GM18505 (cell line): ENCODE measurements at regions not wholly inside any gene's neighbourhood (a gene's known extent, or its start where the extent isn't known, plus 50 kb on each side); places are given as distances from the start of the nearest gene placed in this dataset.

Experiments used
- ATAC-seq: cut with Tn5 transposase; IDR thresholded peaks from one replicate; pipeline ENCODE4 v1.9.1; 2021; ENCODE audit not compliant: unreplicated experiment
- POLR2A ChIP-seq: IDR thresholded peaks from 4 replicates; pipeline ENCODE4 v1.6.1; 2011; ENCODE audit warnings: borderline replicate concordance; ENCODE audit not compliant: insufficient read depth, insufficient read length; ENCODE audit errors: extremely low read depth

DNA sequence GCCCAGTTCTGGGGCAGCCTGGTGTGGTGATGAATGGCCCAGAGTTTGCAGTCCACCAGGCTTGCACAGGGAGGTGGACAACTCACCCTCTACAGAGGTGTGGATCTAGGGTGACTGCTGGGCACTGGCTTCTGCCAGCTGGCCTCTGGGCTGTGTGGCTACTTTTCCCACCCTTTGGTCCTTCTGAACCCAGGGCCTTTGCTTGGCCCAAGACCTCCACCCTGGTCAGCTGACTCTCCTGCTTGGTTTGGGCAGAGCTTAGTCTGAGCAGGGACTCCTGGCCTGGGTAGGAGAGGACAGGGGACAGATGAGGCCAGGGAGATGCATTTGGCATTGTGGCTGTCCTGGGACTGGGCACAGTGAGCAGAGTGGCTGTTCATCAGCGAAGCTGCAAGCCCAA is 83.0 kb upstream of the SHANK2 start:
- no peak for ATAC-seq
- no peak for TF ChIP-seq POLR2A

DNA sequence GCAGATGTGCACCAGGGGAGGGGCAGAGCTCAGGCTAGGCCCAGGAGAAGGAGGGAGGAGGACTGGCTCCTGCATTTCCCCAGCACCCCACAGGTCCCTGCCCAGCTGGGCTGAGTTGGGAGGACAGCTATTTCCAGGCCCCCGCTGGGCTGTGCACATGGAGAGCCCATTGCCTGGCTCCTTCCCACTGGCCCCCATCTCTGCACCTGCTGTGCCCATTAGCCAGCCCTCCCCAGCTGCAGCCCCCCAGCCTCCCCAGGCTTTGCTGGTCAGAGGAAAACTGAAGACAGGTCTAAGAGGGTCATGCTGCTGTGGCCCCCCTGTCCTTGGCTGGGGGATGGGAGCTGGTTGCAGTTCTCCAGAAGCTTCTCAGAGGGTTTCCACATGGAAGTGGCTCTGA is 81.8 kb upstream of the SHANK2 start:
- TF ChIP-seq POLR2A = no peak
- ATAC-seq = no peak

GRCh38 chr11:71333473-71333872 is 81.1 kb upstream of the SHANK2 start:
- no peak for ATAC-seq
- no peak for TF ChIP-seq POLR2A

- no peak for ATAC-seq
- TF ChIP-seq POLR2A = no peak
Measured at GRCh38 chr11:71332447-71332846, 80.1 kb upstream of the SHANK2 start.

- no peak for TF ChIP-seq POLR2A
- ATAC-seq = no peak
Measured at GRCh38 chr11:71332046-71332445, 79.7 kb upstream of the SHANK2 start.

- TF ChIP-seq POLR2A = no peak
- ATAC-seq = no peak
Measured at GRCh38 chr11:71331631-71332030, 79.3 kb upstream of the SHANK2 start.

GRCh38 chr11:71330996-71331395 is 78.6 kb upstream of the SHANK2 start:
- no peak for ATAC-seq

GRCh38 chr11:71330349-71330748 is 78.0 kb upstream of the SHANK2 start:
- no peak for ATAC-seq
- no peak for TF ChIP-seq POLR2A

More at GRCh38 chr11:71330996-71331395, 78.6 kb upstream of the SHANK2 start:
- no peak for TF ChIP-seq POLR2A

DNA sequence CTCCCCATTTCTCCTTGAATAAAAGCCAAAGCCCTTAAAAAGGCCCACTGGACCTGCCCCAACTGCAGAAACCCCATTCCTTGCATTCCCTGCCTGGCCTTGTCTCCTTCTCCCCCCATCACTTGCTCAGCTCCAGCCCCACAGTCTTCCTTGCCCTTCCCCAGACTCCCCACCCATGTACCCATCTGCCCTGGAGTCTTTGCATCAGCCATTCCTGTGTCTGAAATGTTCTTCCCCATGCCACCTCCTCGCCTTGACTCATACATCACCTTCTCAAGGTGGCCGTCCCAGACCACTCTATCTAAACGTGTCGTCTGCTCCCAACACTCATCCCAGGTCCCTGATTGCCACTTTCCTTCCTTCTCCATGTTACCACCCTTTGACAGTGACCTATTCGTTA is 77.4 kb upstream of the SHANK2 start:
- no peak for TF ChIP-seq POLR2A
- no peak for ATAC-seq

DNA sequence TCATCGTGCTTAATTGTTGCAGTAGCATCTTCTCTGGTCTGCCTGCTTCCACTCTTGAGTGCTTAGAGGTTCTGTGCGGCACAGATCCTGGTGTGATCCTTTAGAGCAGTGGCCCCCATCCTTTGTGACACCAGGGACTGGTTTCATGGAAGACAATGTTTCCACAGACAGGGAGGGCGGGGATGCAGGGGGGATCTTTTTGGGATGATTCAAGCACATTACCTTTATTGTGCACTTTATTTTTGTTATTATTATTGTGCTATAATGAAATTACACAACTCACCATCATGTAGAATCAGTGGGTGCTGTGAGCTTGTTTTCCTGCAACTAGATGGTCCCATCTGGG is 76.8 kb upstream of the SHANK2 start:
- TF ChIP-seq POLR2A = no peak

DNA sequence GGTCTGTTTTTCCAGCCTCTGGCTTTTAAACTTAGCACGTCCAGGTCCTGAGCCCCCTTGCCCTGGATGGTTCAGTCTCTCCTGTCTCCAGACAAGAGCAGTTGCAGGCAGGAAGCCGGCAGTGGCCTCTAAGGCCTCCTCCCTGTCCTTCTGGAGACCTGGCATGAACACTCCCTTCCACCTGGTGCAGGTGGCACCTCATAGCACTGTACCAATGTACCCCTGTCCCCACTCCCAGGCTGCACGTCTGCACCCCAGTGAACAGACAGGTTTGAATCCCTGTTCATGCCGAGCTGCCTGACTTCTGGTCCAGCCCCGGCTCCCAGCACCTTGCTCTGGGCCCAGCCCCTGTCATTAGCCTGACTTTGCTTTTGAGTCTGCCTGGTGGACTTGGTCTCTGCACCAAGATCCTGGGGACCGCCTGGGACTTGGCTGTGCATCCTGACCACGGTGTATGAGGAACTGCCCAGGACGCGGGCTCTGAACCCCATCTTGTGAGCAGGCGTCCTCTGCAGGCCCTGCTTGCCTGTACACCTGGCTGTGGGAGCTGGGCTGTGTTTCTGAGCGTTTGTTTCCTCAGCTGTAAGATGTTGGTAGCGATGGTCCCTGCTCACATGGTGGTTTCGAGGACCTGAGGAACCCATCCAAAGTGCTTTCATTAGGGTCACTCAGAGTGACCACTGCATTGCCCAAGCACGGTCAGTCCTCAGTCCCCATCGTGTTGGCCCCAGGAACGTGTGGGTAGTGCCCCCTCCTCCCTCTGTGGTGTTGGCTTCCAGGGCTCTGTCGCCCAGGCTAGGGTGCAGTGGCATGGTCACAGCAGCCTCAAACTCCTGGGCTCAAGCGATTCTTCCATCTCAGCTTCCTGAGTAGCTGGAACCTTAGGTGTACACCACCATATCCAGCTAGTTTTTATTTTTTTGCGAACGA is 75.0 kb upstream of the SHANK2 start:
- no peak for ATAC-seq
- no peak for TF ChIP-seq POLR2A

More for the DNA sequence above, 76.8 kb upstream of the SHANK2 start:
- no peak for ATAC-seq

DNA sequence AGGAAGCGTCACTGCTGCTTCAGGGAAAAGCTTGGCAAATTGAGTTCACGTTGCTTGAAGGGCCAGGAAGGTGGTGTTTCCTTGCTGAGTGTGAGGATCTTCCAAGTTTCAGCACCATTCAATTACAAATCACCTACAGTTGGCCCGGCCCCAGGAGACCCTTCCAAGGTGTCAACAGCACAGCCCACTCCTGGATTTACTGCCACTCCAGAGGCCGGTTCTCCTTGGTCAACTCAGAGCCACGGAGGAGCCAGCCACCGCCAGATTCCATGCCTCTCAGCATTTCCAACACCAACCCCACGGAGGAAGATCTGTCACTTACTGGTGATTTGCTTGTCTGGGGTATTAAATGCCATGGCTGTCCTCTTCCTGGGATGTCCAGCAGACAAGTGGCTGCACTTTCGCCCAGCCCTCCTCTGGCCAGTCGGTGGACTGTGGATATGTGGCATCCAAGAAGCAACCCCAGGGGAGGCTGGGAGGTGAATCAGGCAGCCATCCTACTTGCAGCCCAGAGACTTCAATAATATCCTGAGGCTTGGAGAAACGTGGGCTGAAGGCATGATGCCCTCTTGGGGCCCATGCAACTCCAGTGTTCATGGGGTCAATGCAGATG is 74.1 kb upstream of the SHANK2 start:
- ATAC-seq = no peak
- TF ChIP-seq POLR2A = no peak

GRCh38 chr11:71325418-71326327 is 73.3 kb upstream of the SHANK2 start:
- no peak for ATAC-seq
- no peak for TF ChIP-seq POLR2A

DNA sequence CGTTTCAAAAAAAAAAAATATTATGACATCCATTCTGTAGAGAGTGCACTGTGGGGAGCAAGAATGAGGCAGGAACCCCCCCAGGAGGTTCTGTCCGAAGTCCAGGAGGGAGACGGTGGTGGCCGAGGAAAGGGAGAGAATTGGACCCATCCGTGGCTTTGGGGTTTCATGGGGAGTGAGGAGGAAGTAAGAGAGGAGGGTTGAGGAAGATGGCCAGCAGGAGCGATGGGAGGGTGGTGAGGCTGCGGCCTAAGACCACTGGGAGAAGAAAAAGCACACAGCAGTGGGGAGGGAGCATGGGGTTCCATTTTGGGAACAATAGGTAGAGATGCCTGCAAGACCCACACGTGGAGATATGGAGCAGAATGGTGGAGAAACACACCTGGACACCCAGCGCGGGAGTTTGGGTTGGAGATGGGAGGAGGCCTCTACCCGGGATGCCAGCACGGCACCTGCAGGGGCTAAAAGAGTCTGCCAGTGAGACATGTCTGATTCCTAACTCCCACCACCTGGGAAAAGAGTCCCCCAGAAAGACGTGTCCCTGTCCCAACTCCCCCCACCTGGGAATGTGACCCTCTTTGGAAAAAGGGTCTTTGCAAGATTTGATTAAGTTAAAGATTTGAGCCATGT is 72.5 kb upstream of the SHANK2 start:
- no peak for ATAC-seq
- TF ChIP-seq POLR2A = no peak
